HG03565 (cell line): ENCODE measurements at regions not wholly inside any gene's neighbourhood (a gene's known extent, or its start where the extent isn't known, plus 50 kb on each side); places are given as distances from the start of the nearest gene placed in this dataset.

Experiments used
- ATAC-seq: cut with Tn5 transposase; IDR thresholded peaks from one replicate; pipeline ENCODE4 v1.9.1; 2021; ENCODE audit warnings: mild to moderate bottlenecking, moderate library complexity; ENCODE audit not compliant: unreplicated experiment

DNA sequence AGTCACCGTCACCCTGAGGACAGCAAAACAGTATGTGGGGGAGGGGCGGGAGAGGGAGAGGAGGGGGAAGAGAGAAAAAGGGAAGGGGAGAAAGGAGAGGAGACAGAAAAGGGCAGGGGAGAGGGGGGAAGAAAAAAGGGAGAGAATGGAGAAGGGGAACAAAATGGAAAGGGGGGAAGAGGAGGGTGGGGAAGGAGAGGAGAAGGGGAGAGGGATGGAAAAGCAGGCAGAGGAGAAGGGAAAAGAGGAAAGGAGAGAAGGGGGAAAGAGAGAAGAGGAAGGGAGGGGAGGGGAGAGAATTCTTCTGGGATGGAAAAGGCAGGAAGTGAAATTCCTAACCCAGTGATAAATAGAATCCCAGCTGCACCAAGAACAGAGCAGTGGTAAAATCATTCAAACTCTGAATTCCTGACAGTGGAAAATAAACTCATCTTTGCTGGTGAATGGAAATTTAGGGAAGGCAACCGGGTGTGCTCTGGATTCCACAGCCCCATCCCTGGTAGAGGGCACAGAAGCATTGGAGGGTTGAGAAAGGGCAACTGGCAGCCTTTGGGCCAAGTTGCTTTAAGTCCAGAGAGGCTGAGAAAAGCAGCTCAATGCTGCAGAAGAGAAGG is 244.2 kb downstream of the BCOR start:
- ATAC-seq = no peak

GRCh38 chrX:39854772-39855747 is 242.7 kb downstream of the BCOR start:
- ATAC-seq = peak; percentile 67

- peak; percentile 53 for ATAC-seq
Measured at GRCh38 chrX:39855748-39856129, 242.0 kb downstream of the BCOR start.

- no peak for ATAC-seq
Measured at GRCh38 chrX:39856472-39857121, 241.2 kb downstream of the BCOR start.

DNA sequence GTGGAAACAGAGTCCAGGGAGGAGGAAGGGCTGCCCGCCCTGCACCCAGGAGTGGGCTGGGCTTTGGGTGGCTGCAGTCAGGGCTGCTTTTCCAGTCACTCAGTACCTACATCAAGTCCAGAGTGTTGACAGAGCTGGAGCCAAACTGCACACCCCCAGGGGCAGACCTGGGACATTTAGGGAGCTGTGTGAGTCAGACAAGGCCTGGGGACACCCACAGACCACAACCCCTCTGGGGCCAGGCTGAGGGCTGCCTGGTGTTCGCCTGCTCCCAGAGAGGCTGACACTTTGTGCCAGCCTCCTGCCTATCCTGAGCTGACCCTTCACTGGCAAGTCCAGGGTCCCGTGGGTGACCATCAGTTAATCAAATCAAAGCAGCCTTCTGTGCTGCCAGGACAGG is 240.0 kb downstream of the BCOR start:
- ATAC-seq = no peak

DNA sequence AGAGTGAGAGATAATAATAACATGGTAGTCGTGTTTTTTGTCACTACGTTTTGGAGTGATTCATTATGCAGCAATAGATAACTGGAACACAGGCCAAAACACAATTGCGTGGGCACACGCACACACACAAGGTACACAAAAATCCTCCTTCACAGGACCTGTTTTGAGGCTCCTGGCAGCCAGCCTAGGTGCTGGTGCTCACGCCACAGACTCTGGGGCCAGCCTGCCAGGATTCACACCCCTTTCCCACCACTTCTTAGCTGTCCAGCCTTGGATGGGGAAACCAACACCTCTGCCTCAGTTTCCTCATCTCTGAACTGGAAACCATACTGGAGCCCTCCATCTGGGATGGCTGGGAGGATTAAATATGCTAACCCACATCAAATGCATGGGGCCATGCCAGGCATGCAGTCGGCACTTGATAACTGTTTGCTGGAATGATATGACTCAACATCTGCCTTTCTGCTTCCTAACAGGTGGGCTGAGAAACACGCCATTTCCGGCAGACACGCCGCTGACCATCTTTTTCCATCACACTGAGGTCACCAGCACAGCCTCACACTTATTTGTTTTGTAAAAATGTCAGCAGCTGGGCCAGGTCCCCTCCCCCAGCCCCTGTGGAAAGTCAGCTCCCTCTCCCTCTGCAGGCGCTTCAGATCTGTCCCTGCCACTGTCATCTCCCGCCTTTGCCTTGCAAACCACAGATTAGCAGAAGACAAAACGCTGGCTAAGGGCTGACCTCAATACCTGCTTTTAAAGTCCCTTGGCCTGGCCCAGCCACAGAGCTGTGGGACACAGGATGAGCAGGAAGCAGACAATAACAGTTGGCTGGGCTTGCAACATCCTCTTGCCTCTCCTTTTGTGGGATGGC is 237.5 kb downstream of the BCOR start:
- peak; percentile 46 for ATAC-seq

- ATAC-seq = no peak
Measured at GRCh38 chrX:39862963-39863362, 234.8 kb downstream of the BCOR start.

DNA sequence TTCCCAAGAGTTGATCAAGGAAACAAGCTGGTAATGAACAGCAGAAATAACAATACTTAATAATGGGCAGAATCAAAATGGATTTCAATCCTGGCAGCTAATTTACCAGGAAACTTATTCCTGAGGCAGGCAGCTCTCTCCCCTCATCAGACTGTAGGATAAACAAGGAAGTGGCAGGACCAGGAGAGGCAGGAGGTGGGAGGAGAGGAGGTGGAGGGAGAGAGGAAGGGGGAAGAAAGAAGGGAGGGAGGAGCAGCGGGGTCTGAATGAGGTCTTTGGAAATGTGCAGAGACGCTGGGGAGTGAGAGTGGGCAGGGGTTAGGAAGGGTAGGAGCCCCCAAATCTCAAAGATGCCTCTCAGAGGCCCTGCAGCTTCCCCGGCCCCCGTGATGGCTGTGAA is 231.5 kb downstream of the BCOR start:
- ATAC-seq = no peak

DNA sequence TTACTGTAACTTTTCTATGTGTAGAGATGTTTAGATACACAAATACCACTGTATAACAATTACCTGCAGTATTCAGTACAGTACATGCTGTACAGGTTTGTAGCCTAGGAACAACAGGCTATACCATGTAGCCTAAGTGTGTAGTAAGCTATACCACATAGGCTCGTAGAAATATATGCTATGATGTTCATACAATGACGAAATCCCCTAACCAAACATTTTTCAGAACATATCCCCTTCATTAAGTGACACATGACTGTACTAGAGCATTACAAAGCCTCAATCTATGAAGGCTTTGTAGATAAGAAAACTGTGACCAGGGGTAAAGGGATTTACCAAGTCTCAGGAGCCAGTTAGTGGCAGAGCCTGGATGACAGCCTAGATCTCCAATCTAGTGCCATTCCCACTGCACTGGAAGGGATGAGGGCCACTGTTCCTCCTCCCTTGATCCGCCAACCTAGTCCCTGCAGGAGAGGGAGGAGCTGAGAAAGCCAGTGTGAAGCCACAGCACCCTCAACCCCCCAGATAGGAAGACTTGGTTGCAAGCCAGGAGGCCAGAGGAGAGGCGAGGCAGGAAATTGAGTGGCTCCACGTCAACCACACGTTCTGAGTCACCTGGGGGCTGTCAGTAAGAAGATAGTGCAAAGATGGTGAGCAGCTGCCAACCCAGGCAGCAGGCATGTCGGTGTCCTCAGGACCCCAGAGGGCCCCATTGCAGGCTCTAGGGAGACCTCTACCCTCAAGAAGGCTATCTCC is 227.7 kb downstream of the BCOR start:
- ATAC-seq = no peak

DNA sequence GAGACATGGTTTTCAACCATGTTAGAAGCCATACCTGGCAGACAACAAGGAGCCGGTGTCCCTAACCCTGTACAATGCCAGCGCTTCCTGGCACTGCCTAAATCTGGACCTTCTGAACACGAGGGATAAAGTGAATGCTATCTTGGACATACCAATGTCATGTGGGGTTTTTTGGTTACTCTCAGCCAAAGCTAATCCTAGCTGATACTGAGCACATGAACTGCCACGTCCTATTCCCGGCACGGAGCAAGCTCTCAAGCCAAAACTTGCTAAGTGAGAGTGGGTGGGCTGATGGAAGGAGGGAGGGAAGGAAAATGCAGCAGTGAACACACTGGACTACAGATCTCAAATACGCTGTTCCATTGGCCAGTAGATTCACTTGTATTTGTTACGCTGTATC is 226.1 kb downstream of the BCOR start:
- no peak for ATAC-seq

GRCh38 chrX:39873117-39873516 is 224.6 kb downstream of the BCOR start:
- no peak for ATAC-seq

GRCh38 chrX:39874202-39874816 is 223.4 kb downstream of the BCOR start:
- ATAC-seq = peak; percentile 89

DNA sequence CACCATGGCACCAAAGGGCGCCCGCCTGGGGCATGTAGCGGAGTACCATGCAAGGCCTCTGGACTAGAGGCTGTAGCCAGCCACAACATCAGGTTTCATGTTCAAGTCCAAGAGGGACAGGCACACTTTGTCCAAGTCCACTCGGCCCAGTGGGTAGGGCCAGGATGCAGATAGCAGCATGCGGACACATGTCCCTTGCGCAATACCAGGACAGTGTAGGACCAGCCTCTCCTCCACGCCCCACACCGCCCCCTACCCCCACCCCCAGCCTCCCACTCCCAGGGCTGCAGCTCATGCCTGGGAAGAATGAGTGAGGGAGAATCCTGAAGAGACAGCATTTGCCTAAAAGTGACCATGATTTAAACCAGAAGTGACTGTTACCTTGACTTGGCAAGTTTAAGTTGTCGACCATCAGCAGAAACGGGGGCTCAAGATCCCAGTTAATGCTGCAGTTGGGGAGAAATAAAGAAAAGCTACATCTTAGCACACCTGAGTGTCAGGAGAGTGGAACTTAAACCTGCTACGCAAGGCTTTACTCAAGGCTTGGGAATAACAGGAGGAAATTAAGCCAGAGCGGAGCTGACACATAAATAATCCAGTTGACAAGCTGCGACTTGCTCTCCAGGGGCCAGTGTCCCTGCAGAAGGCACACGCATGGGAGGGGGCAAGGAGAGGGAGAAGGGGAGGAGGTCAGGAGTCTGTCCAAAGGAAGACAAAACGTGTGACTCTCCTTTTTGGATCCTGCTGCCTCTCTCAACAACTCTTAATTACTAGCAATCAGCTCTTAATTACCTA is 221.7 kb downstream of the BCOR start:
- ATAC-seq = no peak

DNA sequence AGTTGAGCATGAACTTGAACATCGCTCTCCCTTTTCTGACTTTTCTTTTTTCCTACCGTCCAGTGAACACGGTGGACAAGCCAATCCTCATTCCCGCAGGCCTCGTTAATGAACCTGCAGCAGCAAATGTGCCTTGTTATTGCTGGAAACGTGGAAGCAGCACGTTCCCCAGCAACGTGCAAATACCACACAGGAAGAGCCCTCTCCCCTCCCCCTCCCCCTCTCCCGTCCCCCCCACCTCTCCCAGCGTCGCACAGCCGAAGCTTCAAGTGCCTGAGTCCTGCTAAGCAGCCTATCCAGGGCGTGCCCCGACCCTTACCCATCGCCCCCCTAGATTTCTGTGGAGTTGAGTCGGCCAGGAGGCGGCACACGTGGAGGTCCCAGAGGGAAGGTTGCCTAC is 219.9 kb downstream of the BCOR start:
- no peak for ATAC-seq

GRCh38 chrX:39883666-39884065 is 214.1 kb downstream of the BCOR start:
- ATAC-seq = no peak

GRCh38 chrX:39886282-39886681 is 211.5 kb downstream of the BCOR start:
- ATAC-seq = no peak

DNA sequence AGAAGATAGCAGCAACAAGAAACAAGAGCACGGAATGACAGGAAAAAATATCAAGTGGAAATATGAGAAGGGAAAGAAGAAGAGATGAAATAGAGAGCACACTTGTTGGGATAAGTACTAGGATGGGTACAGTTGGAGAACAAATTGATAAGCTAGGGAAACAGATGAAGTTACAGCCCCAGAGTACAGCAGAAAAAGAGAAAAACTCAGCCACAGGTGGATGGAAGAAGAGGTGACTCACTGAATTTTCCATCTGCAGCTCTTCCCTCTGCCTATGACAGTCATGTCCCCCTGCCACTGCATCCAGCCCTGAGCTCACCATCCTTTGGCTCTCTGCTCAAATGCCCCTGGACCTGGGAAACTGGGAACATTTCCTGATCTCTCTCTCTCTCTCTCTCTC is 209.0 kb downstream of the BCOR start:
- no peak for ATAC-seq

- no peak for ATAC-seq
Measured at GRCh38 chrX:39889704-39890103, 208.1 kb downstream of the BCOR start.

- ATAC-seq = no peak
Measured at GRCh38 chrX:39890807-39891206, 207.0 kb downstream of the BCOR start.
